Erythroblast (primary cell): ENCODE measurements at regions not wholly inside any gene's neighbourhood (a gene's known extent, or its start where the extent isn't known, plus 50 kb on each side); places are given as distances from the start of the nearest gene placed in this dataset.

Experiments
- GATA1 ChIP-seq: IDR thresholded peaks from 2 replicates; pipeline ENCODE4 v1.6.1; 2011; ENCODE audit warnings: low read depth, mild to moderate bottlenecking, control low read depth, low read length, moderate library complexity
- POLR2A ChIP-seq: IDR thresholded peaks from 2 replicates; pipeline ENCODE4 v1.6.1; 2011; ENCODE audit warnings: mild to moderate bottlenecking, low read length

- TF ChIP-seq POLR2A: no peak
- no peak for TF ChIP-seq GATA1
Measured at GRCh38 chr16:9236319-9236718, 144.9 kb downstream of the HAPSTR1 start.
